SKM-1 treated with dmso at 0.1 percent for 144 hours (cell line): ENCODE measurements at regions not wholly inside any gene's neighbourhood (a gene's known extent, or its start where the extent isn't known, plus 50 kb on each side); places are given as distances from the start of the nearest gene placed in this dataset.
"Not testable (repeated sequence)": the region's sequence is repeated elsewhere in the genome, so short reads cannot be mapped to it uniquely, and the experiment has no call there.

Experiments
- DNase-seq: peaks from one replicate; lab custom pipeline; 2025; ENCODE audit not compliant: unreplicated experiment; lab: John Stamatoyannopoulos, UW

GRCh38 chr12:131386781-131387180 is 324.1 kb upstream of the SFSWAP start:
- DNase-seq, result no peak

GRCh38 chr12:131387281-131388163 is 323.4 kb upstream of the SFSWAP start:
- no peak for DNase-seq

DNA sequence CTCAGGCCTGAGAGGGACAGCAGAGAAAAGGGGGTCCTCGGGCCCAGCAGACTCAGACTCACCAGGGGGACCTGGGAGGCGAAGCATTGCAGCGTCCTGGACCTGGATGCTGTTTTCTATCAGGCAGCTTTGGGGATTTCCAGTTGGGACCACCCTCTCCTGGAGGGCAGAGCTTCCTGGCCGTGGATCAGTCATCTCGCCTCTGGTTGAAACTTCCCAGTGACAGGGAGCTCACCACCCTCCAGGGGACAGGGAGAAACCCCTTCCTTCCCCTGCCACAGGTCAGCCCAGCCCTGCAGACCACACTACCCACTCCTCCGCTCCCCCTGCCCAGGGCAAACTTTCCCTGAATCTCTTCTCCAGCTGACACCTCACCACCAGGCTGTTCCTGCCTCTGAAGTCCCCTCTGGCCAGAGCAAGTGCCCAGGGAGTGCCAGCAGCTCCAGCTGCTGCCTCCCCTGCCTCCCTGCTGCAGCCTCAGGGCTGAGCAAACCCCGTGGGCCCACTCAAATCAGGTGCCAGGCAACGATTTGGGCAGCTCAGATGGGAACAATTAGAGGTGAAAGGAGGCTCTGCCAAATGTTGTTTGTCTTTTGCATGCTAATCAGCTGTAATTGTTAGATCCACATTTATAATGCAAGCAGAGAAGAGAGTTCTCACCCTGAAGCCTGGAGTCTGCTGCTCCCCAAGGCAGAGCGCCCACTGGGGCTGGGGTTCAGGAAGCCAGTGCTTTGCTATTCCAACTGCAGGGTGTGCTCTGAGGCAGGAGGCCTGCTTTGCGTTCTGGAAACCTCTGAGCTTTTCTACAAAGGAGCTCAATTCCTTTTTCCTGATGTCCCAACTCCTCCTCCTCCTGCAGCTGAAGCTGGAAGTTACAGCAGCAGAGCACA is 322.5 kb upstream of the SFSWAP start:
- not testable (repeated sequence) for DNase-seq

DNA sequence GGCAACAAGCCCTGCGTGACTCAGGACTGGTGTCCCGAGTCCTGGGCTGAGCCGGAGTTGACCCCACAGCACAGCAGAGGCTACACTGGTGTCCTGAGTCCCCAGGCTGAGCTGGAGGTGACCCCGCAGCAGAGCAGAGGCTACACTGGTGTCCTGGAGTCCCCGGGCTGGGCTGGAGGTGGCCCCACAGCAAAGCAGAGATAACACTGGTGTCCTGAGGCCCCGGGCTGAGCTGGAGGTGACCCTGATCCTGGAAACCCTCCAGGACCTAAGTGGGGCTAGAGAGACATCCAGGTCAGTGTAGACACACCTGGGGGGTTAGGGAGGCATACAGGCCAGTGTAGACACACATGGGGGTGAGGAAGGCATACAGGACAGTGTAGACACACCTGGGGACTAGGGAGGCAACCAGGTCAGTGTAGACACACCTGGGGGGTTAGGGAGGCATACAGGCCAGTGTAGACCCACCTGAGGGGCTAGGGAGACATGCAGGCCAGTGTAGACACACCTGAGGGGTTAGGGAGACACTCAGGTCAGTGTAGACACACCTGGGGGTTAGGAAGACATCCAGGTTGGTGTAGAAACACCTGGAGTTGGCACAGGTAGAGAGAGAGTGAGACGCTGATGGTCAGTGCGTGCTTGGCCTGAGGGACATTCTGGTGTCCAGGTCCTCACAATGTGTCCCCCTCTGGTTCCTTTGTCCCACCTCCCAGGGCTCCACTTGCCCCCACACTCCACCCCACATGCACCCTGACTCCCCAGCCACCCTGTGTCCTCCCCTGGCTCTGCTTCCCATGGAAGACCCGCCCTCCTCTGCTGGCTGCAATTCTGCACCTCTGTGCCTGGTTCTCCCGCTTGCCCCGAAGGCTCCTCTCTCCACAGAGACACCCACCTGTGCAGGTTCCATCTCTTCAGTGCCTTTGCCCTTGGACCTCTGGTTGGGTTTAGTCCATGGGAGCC is 321.6 kb upstream of the SFSWAP start:
- DNase-seq, result no peak

DNA sequence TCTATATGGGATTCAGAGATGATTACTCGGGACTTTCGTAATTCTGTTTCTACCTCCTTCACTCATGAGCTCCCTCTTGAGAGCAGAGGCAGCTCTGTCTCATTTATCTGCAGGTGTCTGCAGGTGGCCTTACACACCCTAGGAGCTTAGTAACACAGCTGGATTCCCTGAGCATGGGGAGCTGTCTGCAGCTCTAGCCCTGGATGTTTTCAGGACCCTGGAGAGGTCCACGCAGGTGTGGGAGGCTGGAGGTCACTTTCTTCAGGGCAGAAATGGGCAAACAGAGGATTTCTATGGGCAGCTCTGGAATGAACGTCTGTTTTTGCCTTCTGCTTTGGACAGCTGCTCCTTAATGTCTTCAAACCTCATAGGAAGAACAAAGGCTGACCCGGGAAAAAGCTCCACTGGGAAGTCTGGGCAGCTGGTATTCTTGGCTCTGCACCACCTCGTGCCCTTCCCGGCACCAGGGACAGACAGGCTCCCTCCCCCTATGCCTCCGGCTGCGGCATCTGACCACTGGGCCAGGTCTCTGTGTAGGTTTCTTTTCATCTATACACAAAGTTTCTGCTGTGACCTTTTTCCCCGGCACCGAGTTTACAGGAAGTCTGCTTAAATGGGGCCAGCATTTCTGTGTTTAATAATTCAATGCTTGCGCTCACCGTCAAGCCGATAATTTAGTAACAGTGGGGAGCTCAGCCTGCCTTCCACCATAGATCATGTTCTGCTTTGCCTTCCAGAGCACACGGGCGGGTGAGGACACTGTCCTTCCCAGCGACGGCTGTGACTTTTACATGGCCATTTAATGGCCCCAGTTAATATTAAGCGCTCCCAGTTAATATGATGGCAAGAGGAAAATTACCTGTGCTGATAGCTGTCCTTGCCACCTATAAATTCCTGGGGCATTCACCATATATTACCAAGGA is 320.2 kb upstream of the SFSWAP start:
- no peak for DNase-seq

DNA sequence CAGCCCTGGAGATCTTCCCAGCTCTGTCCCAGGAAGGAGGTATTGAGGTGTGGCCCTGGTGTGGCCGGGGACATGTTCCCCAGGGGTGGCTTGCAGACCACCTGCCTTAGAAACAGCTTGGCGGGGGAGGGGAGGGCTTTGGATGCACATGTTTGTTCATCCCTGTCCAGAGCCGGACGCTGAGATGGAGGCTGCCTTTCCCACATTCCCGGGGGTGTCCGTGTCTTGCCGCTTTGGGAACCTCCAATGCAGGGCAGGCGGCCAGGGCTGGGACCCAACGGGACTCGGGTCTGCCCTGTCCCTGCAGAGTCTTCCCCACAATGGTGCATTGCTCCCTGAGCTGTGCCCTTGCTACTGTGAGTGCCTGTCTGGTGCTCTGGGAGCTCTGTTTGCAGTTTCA is 319.5 kb upstream of the SFSWAP start:
- no peak for DNase-seq

- DNase-seq, result not testable (repeated sequence)
Measured at GRCh38 chr12:131394752-131395151, 316.1 kb upstream of the SFSWAP start.

DNA sequence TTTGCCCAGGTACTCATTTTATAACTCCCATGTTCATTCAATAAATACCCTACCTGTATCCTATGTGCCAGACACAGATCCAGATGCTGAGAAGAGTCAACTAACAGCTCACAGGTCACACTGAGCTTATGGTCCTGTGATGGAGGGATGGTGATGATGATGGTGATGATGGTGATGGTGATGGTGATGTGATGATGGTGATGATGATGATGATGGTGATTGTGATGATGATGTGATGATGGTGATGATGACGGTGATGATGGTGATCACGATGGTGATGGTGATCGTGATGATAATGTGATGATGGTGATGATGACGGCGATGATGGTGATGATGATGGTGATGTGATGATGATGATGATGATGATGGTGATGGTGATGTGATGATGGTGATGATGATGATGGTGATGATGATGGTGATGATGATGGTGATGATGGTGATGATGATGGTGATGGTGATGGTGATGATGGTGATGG is 315.6 kb upstream of the SFSWAP start:
- DNase-seq, result not testable (repeated sequence)

GRCh38 chr12:131395971-131396573 is 314.8 kb upstream of the SFSWAP start:
- no peak for DNase-seq

DNA sequence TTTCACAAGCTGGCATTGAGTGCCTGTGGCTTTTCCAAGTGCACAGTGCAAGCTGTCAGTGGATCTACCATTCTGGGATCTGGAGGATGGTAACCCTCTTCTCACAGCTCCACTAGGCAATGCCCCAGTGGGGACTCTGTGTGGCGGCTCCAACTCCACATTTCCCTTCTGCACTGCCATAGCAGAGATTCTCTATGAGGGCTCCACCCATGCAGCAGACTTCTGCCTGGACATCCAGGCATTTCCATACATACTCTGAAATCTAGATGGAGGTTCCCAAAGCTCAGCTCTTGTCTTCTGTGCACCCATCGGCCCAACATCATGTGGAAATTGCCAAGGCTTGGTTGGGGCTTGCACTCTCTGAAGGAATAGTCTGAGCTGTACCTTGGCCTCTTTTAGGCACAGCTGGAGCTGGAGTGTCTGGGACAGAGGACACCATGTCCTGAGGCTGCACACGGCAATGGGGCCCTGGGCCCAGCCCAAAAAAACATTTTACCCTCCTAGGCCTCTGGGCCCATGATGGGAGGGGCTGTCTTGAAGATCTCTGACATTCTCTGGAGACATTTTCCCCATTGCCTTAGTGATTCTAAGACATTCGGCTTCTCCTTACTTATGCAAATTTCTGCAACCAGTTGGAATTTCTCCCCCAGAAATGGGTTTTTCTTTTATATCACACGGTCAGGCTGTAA is 313.3 kb upstream of the SFSWAP start:
- DNase-seq, result no peak

DNA sequence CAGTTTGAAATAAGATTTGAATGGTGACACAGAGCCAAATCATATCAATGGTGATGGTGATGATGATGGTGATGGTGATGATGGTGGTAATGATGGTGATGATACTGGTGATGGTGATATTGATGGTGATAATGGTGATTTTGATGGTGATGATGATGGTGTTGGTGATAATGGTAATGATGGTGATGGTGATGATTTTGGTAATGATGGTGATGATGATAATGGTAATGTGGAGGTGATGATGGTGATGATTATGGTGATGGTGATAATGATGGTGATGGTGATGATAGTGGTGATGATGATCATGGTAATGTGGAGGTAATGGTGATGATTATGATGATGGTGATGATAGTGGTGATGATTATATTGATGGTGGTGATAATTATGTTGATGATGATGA is 311.9 kb upstream of the SFSWAP start:
- DNase-seq, result no peak

DNA sequence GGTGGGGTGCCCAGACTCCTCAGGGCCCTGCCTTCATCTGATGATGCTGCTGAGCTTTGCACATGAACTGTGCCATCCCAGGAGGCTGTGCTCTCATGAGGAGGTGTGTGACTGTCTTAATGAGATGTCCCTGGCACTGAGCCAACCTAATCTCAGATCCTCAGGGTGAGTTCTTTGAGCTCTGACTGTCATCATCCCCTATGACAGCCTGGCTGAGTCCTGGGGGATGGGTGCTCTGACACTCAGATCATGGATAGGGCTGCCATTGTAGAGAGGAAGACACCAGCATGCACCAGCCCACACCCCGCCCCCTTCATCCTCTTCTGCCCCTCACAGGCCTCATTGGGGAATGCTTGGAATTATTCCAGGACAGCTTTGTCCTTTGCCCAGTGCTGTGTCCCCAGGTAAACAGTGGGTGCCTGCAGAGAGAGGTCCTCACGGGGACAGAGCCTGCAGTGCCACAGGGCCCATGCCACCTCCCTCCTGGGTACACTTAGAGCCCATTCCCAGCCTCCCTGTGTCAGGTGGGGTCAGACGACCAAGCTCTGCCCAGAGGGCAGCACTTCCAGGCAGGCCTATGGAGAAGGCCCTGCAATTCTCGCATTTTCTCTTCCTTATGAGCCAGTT is 310.1 kb upstream of the SFSWAP start:
- not testable (repeated sequence) for DNase-seq

GRCh38 chr12:131401907-131402633 is 308.8 kb upstream of the SFSWAP start:
- DNase-seq, result not testable (repeated sequence)

- DNase-seq, result no peak
Measured at GRCh38 chr12:131402781-131403396, 308.0 kb upstream of the SFSWAP start.

DNA sequence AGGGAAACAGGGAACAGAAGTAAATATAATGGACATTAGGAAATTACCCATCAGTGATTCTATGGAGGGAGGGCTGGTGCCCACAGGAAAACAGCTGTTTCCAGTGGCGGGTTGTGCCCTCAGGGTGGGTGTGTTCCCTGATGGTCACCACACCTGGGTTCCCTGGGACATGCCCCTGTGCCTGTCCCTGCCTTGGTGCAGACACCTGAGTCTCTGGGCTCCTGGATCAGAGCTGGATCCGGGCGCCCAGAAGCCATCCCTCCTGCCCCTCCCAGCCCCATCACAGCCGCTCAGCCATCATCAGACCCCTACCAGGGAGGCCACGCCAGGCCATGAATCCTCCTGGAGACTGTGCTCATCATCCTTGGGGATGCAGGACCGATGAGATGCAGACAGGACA is 307.2 kb upstream of the SFSWAP start:
- DNase-seq, result no peak

GRCh38 chr12:131404705-131405104 is 306.2 kb upstream of the SFSWAP start:
- no peak for DNase-seq
